ENCODE measurements at regions not wholly inside any gene's neighbourhood (a gene's known extent, or its start where the extent isn't known, plus 50 kb on each side); places are given as distances from the start of the nearest gene placed in this dataset.

DNA sequence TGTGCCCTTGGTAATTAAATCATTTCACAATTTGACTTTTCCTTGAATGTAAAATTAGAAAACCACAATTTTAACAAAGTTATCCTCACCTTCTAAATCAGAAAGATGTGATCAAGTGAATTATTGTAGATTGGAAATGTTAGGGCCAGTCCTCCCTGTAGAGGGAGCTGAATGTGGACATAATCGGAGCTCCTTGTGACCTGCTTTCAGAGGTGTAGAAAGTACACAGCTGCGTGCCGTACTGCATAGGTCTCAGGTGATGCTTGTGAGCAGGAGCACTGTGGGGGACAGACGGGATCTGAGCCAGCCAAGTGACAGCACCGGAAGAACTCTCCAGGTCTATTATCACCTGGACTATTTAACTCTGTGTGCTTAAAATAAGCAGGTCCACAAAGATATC, 338.0 kb downstream of the AASDHPPT start:
- Histone ChIP-seq H3K9me3 (no peaks in the 10 kb centered on the region), H3K4me2 (no peak overlapping the region), H3K4me1 (no peaks in the 10 kb centered on the region), H3K27ac (no peak overlapping the region), H3K36me3 (no peaks in the 10 kb centered on the region), H3K4me3 (no peak overlapping the region), H3K9ac (no peak overlapping the region), H4K20me1 (no peaks in the 10 kb centered on the region), H3K27me3 (no peaks in the 10 kb centered on the region)
- no peak for TF ChIP-seq Cebpa-rat (IDR thresholded peaks at IDR 0.05)

DNA sequence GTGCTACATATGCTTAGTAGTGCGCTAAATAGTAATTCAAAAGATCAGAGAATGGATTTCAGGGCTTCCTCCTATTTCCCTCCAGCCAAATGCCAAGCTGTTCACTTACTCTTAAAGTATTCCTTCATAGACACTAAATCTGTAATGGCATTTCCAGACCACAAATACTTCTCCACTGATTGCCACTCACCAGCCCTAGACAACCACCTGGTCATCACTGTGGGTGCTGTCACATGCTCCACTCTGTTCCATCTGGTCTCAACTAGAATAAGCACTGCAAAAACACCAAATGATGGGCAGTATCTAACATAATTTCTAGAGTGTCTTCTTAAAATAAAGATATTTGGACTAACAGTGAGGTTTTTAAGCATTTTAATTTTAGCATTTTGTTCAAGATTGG, 341.3 kb downstream of the AASDHPPT start:
- Histone ChIP-seq H3K4me1 (no peaks in the 10 kb centered on the region), H3K4me3 (no peak overlapping the region), H3K9me3 (no peaks in the 10 kb centered on the region), H3K9ac (no peak overlapping the region), H3K27me3 (no peaks in the 10 kb centered on the region), H3K4me2 (no peak overlapping the region), H3K27ac (no peak overlapping the region), H4K20me1 (no peaks in the 10 kb centered on the region), H3K36me3 (no peaks in the 10 kb centered on the region)
- TF ChIP-seq Cebpa-rat (IDR thresholded peaks at IDR 0.05), result no peak

DNA sequence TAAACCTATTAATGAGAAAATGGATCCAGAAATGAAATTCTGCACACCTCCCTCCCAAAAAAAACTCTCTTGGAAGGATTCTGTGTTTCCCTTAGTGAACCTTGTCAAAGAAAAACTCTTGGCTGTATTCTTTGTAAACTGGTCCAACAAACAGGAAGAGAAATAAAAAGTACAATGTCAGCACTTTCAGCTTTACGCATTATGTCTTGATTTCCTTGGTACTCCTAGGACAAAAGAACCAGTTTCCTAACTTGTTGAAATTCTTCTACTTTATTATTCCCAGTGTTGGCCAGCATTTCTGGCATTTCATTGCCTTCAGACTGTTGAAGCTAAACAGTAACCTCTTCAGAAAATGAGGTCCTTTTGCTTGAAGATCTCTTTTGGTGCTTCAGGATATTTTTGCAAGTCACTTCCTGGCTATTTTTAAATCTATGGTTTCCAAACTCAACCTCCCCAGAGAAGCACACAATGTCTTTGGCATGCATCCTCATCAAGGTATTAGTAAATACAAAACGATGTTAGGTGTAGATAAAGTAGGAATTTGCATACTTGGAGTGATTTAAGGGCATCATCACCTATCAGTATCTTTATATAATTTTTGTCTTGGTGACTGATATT, 342.7 kb downstream of the AASDHPPT start:
- H3K36me3 ChIP-seq, result no peaks in the 10 kb centered on the region
- no peak overlapping the region for H3K4me3 ChIP-seq
- H3K9ac ChIP-seq, result no peak overlapping the region
- no peaks in the 10 kb centered on the region for H3K4me1 ChIP-seq
- no peaks in the 10 kb centered on the region for H3K9me3 ChIP-seq
- TF ChIP-seq Cebpa-rat (IDR thresholded peaks at IDR 0.05), result no peak
- no peak overlapping the region for H3K27ac ChIP-seq
- no peaks in the 10 kb centered on the region for H3K27me3 ChIP-seq
- no peak overlapping the region for H3K4me2 ChIP-seq
- H4K20me1 ChIP-seq, result no peaks in the 10 kb centered on the region

DNA sequence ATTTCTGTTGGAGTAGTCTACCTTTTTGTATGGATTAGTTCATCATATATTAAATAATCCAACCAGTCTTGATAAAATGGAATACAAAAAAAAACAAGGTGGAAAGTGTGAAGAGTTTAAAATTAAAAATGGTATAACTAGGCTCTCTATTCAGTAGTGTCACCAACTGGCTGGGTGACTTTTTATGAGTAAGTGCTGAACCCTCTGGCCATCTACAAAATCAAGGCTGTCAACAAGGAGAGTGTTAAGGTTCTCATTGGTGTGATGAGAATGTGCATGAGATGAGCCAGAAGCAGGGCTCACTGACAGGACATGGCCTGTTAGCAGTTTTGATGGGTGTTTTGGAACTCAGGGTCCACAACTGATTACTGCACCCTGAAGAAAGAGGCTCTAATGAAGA, 343.2 kb downstream of the AASDHPPT start:
- Histone ChIP-seq H3K4me2 (no peak overlapping the region), H3K9me3 (no peaks in the 10 kb centered on the region), H3K4me1 (no peaks in the 10 kb centered on the region), H3K27ac (no peak overlapping the region), H3K36me3 (no peaks in the 10 kb centered on the region), H3K9ac (no peak overlapping the region), H3K4me3 (no peak overlapping the region), H4K20me1 (no peaks in the 10 kb centered on the region), H3K27me3 (no peaks in the 10 kb centered on the region)
- TF ChIP-seq Cebpa-rat (IDR thresholded peaks at IDR 0.05), result no peak

DNA sequence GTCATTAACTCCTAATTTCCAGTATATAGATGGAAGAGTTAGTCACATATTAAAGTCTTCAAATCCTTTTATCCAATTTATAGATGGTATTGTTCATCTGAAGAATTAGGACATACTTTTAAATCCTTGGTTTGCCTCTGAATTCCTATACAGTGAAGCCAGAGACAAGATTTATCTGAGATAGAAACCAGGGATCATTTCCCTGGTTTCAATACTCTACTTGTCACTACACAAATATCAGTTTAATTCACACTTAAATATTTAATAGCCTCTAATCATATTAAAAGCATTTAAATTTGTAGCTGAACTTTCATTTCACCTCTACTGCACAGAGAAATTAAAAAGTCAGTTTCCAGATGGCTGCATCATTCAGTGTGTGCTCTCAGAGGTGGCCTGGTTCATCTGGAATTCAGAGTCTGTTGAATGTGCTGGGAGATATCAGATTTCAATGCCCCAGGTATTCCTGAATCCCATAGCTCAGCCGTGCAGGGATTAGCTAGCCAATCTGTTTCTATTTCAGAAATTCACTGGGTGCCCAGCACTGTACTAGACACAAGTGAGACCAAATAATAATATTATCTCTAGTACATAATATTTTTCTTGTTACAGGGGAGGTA, 344.3 kb downstream of the AASDHPPT start:
- H3K4me1 ChIP-seq, result no peaks in the 10 kb centered on the region
- H3K27me3 ChIP-seq, result no peaks in the 10 kb centered on the region
- no peak for TF ChIP-seq Cebpa-rat (IDR thresholded peaks at IDR 0.05)
- H3K36me3 ChIP-seq, result no peaks in the 10 kb centered on the region
- H3K27ac ChIP-seq, result no peak overlapping the region
- H3K9me3 ChIP-seq, result no peaks in the 10 kb centered on the region
- H4K20me1 ChIP-seq, result no peaks in the 10 kb centered on the region
- no peak overlapping the region for H3K4me2 ChIP-seq
- no peak overlapping the region for H3K4me3 ChIP-seq
- H3K9ac ChIP-seq, result no peak overlapping the region

DNA sequence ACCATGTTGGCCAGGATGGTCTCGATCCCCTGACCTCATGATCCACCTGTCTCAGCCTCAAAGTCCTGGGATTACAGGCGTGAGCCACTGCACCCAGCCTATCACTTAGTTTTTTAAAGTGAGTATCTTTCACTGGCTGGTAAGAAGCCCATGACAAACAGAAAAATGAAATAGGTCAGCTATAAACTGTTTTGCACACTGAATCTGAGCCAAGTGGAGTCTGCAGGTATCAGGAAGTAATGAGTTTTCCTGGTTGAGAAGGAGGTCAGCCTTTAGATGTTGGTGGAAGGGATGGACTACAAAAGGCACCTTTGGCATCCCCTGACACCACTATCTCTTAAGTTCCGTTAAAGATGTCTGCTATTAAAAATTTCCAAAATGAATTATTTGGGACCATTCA, 345.1 kb downstream of the AASDHPPT start:
- H3K9ac ChIP-seq, result no peak overlapping the region
- H3K9me3 ChIP-seq, result no peaks in the 10 kb centered on the region
- H3K4me3 ChIP-seq, result no peak overlapping the region
- no peaks in the 10 kb centered on the region for H3K27me3 ChIP-seq
- no peaks in the 10 kb centered on the region for H4K20me1 ChIP-seq
- no peaks in the 10 kb centered on the region for H3K4me1 ChIP-seq
- TF ChIP-seq Cebpa-rat (IDR thresholded peaks at IDR 0.05), result no peak
- H3K4me2 ChIP-seq, result no peak overlapping the region
- no peak overlapping the region for H3K27ac ChIP-seq
- no peaks in the 10 kb centered on the region for H3K36me3 ChIP-seq

DNA sequence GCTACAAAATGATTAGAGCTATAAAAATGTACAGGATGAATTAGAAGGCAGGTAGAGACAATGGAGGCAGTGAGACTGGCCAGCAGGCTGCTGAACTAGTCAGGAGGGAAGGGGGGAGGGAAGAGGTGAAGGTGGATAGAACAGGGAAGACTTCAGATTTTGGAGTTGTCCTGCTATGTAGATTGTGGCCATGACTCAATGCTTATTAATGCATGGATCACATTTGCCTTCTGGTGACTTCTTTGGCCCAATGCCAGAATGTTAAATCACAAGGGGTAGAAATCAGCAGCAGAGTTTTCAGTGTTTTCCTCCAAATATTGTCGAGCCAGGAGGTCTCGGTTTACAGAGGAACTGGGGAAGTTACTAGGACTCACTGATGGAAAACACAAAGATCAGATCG, 346.6 kb downstream of the AASDHPPT start:
- H3K4me3 ChIP-seq, result no peak overlapping the region

DNA sequence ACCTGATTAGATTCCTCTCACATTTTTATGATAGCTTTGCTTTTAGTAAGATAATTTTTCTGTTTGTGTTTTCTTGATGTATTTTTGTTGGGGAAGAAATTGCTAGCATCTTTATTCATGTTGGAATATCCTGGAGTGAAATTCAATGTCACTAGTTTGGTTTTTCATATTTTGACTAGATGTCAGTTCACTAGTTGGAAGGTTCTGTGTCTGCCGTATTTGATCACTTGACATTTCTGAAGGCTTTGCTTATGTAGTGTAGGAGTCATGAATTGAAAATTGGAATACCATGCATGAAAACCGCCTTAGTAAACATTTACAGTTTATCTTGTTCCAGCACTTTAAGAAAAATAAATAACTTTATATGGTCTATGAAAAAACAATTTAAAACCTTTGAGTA, 348.4 kb downstream of the AASDHPPT start:
- H3K4me3 ChIP-seq, result no peak overlapping the region
- TF ChIP-seq Cebpa-rat (IDR thresholded peaks at IDR 0.05), result no peak
- H3K9me3 ChIP-seq, result no peaks in the 10 kb centered on the region
- H3K36me3 ChIP-seq, result no peaks in the 10 kb centered on the region
- no peaks in the 10 kb centered on the region for H4K20me1 ChIP-seq
- H3K27me3 ChIP-seq, result no peaks in the 10 kb centered on the region
- H3K4me2 ChIP-seq, result no peak overlapping the region
- H3K27ac ChIP-seq, result no peak overlapping the region
- H3K9ac ChIP-seq, result no peak overlapping the region
- no peaks in the 10 kb centered on the region for H3K4me1 ChIP-seq

More for the DNA sequence above, 346.6 kb downstream of the AASDHPPT start:
- no peak for TF ChIP-seq Cebpa-rat (IDR thresholded peaks at IDR 0.05)
- H3K9me3 ChIP-seq, result no peaks in the 10 kb centered on the region
- H3K27ac ChIP-seq, result no peak overlapping the region
- H4K20me1 ChIP-seq, result no peaks in the 10 kb centered on the region
- H3K36me3 ChIP-seq, result no peaks in the 10 kb centered on the region
- no peak overlapping the region for H3K4me2 ChIP-seq
- H3K9ac ChIP-seq, result no peak overlapping the region
- H3K4me1 ChIP-seq, result no peaks in the 10 kb centered on the region
- no peaks in the 10 kb centered on the region for H3K27me3 ChIP-seq

DNA sequence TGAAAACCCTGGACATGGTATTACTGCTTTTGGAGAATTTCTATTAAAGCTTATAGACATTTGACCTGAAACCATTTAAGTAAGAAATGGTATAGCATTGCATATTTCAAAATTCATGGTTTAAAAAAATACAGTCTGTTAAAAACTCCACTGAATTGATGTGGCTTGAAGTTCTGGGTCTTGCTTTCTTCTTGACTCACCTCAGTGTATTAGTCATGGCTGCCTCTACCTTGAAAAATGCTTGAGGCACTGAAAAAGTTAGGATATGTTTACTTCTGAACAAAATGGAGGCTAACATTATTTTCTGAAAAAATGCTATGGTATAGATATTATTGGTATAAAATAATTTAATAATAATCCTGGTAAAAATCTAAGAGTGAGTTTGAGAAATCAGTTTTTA, 349.2 kb downstream of the AASDHPPT start:
- H3K4me3 ChIP-seq, result no peak overlapping the region
- no peak overlapping the region for H3K27ac ChIP-seq
- no peaks in the 10 kb centered on the region for H4K20me1 ChIP-seq
- H3K27me3 ChIP-seq, result no peaks in the 10 kb centered on the region
- H3K4me2 ChIP-seq, result no peak overlapping the region
- H3K9ac ChIP-seq, result no peak overlapping the region
- H3K36me3 ChIP-seq, result no peaks in the 10 kb centered on the region
- H3K9me3 ChIP-seq, result no peaks in the 10 kb centered on the region
- TF ChIP-seq Cebpa-rat (IDR thresholded peaks at IDR 0.05), result no peak
- no peaks in the 10 kb centered on the region for H3K4me1 ChIP-seq

DNA sequence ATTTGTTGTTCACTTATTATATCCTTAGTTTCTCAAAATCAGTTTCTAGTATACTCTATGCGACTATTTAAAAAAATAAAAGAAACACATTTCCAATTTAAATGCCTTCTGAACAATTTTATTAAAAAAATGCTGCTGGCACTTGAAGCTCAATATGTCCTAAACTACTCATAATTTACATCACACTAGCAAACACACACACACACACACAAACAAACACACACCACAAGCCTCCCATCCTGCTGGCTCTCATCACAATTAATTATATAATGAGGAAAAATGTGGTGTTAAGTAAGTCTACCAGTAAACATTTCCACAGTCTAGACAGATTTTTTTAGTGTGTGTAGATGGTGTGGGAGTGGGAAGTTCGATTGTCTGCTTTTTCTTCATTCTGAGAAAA, 350.3 kb downstream of the AASDHPPT start:
- Histone ChIP-seq H3K4me3 (no peak overlapping the region), H3K9me3 (no peaks in the 10 kb centered on the region), H4K20me1 (no peaks in the 10 kb centered on the region), H3K9ac (no peak overlapping the region), H3K27ac (no peak overlapping the region), H3K36me3 (no peaks in the 10 kb centered on the region), H3K27me3 (no peaks in the 10 kb centered on the region), H3K4me1 (no peaks in the 10 kb centered on the region), H3K4me2 (no peak overlapping the region)
- TF ChIP-seq Cebpa-rat (IDR thresholded peaks at IDR 0.05), result no peak

DNA sequence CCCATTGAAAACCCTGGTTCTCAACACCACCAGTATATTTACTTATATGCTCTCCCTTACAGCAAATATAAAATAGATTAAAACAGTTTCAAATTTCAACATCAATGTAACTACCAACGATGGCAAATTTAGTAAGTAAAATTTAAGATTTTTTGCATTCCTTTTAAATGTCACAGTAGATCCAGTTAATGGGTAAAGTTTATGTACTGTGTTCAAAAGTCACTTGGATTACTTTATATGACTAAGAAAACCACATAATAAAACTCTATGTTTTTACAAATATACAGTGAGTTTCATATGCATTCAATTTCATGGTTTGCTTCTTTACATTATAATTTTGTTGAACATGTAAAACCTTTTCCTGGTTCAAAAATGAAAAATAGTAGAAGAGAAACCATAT, 364.6 kb downstream of the AASDHPPT start:
- Histone ChIP-seq H3K4me2 (no peak overlapping the region), H3K9ac (no peak overlapping the region), H3K9me3 (no peaks in the 10 kb centered on the region), H3K4me1 (no peaks in the 10 kb centered on the region), H3K27me3 (no peaks in the 10 kb centered on the region), H3K27ac (no peak overlapping the region), H3K4me3 (no peak overlapping the region), H3K36me3 (no peaks in the 10 kb centered on the region), H4K20me1 (no peaks in the 10 kb centered on the region)
- TF ChIP-seq Cebpa-rat (IDR thresholded peaks at IDR 0.05), result no peak
